Mesenchymal stem cell (in vitro differentiated cells and primary cell): ENCODE measurements at regions not wholly inside any gene's neighbourhood (a gene's known extent, or its start where the extent isn't known, plus 50 kb on each side); places are given as distances from the start of the nearest gene placed in this dataset.
A peak's percentile ranks its signal among the peaks of the same experiment; 100 is the strongest.

ENCODE experiments used
- DNase-seq: peaks from one replicate; pipeline ENCODE4 v3.0.0-alpha.2; 2013
- H2AFZ ChIP-seq: one replicate; pipeline ENCODE4 v1.6.1; 2013; ENCODE audit warnings: low read depth, mild to moderate bottlenecking, control low read depth, inconsistent platforms, low read length, moderate library complexity
- H2AK5ac ChIP-seq: 2 replicates; pipeline ENCODE4 v1.6.1; 2013; ENCODE audit warnings: low read length, moderate library complexity, mild to moderate bottlenecking, inconsistent platforms; ENCODE audit not compliant: severe bottlenecking
- H2BK120ac ChIP-seq: one replicate; pipeline ENCODE4 v1.6.1; 2013; ENCODE audit warnings: low read depth, mild to moderate bottlenecking, inconsistent platforms, low read length, moderate library complexity
- H2BK12ac ChIP-seq, 2 experiments: one replicate each; pipeline ENCODE4 v1.6.1; 2013; ENCODE audit warnings: inconsistent platforms in 2 of 2, low read length in 2 of 2, mild to moderate bottlenecking in 2 of 2, moderate library complexity in 2 of 2, control low read depth in 1 of 2
- H2BK15ac ChIP-seq: one replicate; pipeline ENCODE4 v1.6.1; 2013; ENCODE audit warnings: mild to moderate bottlenecking, low read depth, inconsistent platforms; ENCODE audit not compliant: poor library complexity, severe bottlenecking
- H2BK5ac ChIP-seq: 2 replicates; pipeline ENCODE4 v1.6.1; 2013; ENCODE audit warnings: low read depth, mild to moderate bottlenecking, low read length, control low read depth, inconsistent platforms; ENCODE audit not compliant: poor library complexity, severe bottlenecking
- H3K14ac ChIP-seq, 2 experiments: one replicate each; pipeline ENCODE4 v1.6.1; 2013; ENCODE audit warnings: inconsistent platforms in 2 of 2, low read length in 2 of 2, control low read depth in 1 of 2, mild to moderate bottlenecking in 1 of 2, moderate library complexity in 1 of 2
- H3K18ac ChIP-seq, 2 experiments: one replicate each; pipeline ENCODE4 v1.6.1; 2013; ENCODE audit warnings: inconsistent platforms in 2 of 2, low read length in 2 of 2, control low read depth in 1 of 2, low read depth in 1 of 2, mild to moderate bottlenecking in 1 of 2
- H3K23ac ChIP-seq, 2 experiments: one replicate each; pipeline ENCODE4 v1.6.1; 2013; ENCODE audit warnings: inconsistent platforms in 2 of 2, low read length in 2 of 2, mild to moderate bottlenecking in 2 of 2, moderate library complexity in 2 of 2, control low read depth in 1 of 2
- H3K27ac ChIP-seq: 2 replicates; pipeline ENCODE4 v1.5.1; 2013; ENCODE audit warnings: mild to moderate bottlenecking, moderate library complexity, low read length, control low read depth, inconsistent platforms; ENCODE audit not compliant: poor library complexity, severe bottlenecking
- H3K27me3 ChIP-seq, 2 experiments: 2 replicates each; pipeline versions ENCODE4 v1.6.1 to v1.7.0; 2013; ENCODE audit warnings: low read length in 2 of 2, mild to moderate bottlenecking in 2 of 2, moderate library complexity in 2 of 2, control low read depth in 1 of 2, inconsistent platforms in 1 of 2; ENCODE audit not compliant: control insufficient read depth in 1 of 2, insufficient read depth in 1 of 2
- H3K36me3 ChIP-seq, 2 experiments: 2 replicates each; pipeline versions ENCODE4 v1.6.1 to v1.7.0; 2013; ENCODE audit warnings: low read length in 2 of 2, control low read depth in 1 of 2, inconsistent platforms in 1 of 2, low read depth in 1 of 2, mild to moderate bottlenecking in 1 of 2; ENCODE audit not compliant: insufficient read depth in 2 of 2, control insufficient read depth in 1 of 2
- H3K4ac ChIP-seq, 2 experiments: one replicate each; pipeline ENCODE4 v1.6.1; 2013; ENCODE audit warnings: inconsistent platforms in 2 of 2, low read length in 2 of 2, mild to moderate bottlenecking in 2 of 2, moderate library complexity in 2 of 2, control low read depth in 1 of 2, low read depth in 1 of 2
- H3K4me1 ChIP-seq: 2 replicates; pipeline ENCODE4 v1.6.1; 2013; ENCODE audit warnings: low read depth, low read length, control low read depth; ENCODE audit not compliant: control insufficient read depth, insufficient read depth
- H3K4me2 ChIP-seq: 2 replicates; pipeline ENCODE4 v1.6.1; 2013; ENCODE audit warnings: low read length, mild to moderate bottlenecking, inconsistent platforms; ENCODE audit not compliant: poor library complexity, severe bottlenecking
- H3K4me3 ChIP-seq, 2 experiments: 2 replicates each; pipeline versions ENCODE4 v1.5.1 to v1.7.0; 2013; ENCODE audit warnings: low read length in 2 of 2, mild to moderate bottlenecking in 2 of 2, control low read depth in 1 of 2, low read depth in 1 of 2; ENCODE audit not compliant: insufficient read depth in 1 of 2
- H3K79me1 ChIP-seq: replicated peaks from 2 replicates; pipeline ENCODE4 v1.6.1; 2013; ENCODE audit warnings: mild to moderate bottlenecking, control low read depth, low read length, inconsistent platforms; ENCODE audit not compliant: poor library complexity, severe bottlenecking
- H3K9ac ChIP-seq: 2 replicates; pipeline ENCODE4 v1.7.0; 2013; ENCODE audit warnings: mild to moderate bottlenecking, low read length, moderate library complexity
- H3K9me3 ChIP-seq: 2 replicates; pipeline ENCODE4 v1.7.0; 2013; ENCODE audit warnings: mild to moderate bottlenecking, low read length; ENCODE audit not compliant: control insufficient read depth
- H4K8ac ChIP-seq: one replicate; pipeline ENCODE4 v1.6.1; 2013; ENCODE audit warnings: inconsistent platforms, mild to moderate bottlenecking, low read length, moderate library complexity
- H4K91ac ChIP-seq: one replicate; pipeline ENCODE4 v1.6.1; 2013; ENCODE audit warnings: mild to moderate bottlenecking, low read length, inconsistent platforms
- WGBS: methylation state at CpG from one replicate; pipeline ENCODE4 v1.1.7; 2013; ENCODE audit warnings: mixed read lengths; 5-methylcytosine and 5-hydroxymethylcytosine counted together

- DNase-seq, result no peak
- WGBS, result 76% methylated on average over 6 of the region's 6 CpGs
Measured at GRCh38 chr9:532707-533106, 308.8 kb upstream of the DMRT1 start.

GRCh38 chr9:534886-535285 lies 306.6 kb upstream of the DMRT1 start:
- no peak overlapping the region for H2BK120ac ChIP-seq
- 80% methylated on average over 4 of the region's 4 CpGs for WGBS

More at GRCh38 chr9:532707-533106, 308.8 kb upstream of the DMRT1 start:
- no peaks in the 10 kb centered on the region for H3K36me3 ChIP-seq
- H2BK12ac ChIP-seq, result no peak overlapping the region
- H2AK5ac ChIP-seq, result no peak overlapping the region
- H3K18ac ChIP-seq, result no peak overlapping the region
- no peak overlapping the region for H4K8ac ChIP-seq
- H2BK120ac ChIP-seq, result no peak overlapping the region
- H3K23ac ChIP-seq, result no peak overlapping the region
- no peak overlapping the region for H3K9ac ChIP-seq
- no peak overlapping the region for H2BK15ac ChIP-seq
- H4K91ac ChIP-seq, result no peak overlapping the region
- no peak overlapping the region for H3K14ac ChIP-seq
- peaks cover 0 to 4% of the 10 kb centered on the region in 2 experiments for H3K27me3 ChIP-seq
- H3K4me1 ChIP-seq, result peaks cover 3% of the 10 kb centered on the region
- H2AFZ ChIP-seq, result no peak overlapping the region
- no peak overlapping the region for H2BK5ac ChIP-seq
- no peaks in the 10 kb centered on the region for H3K79me1 ChIP-seq
- no peaks in the 10 kb centered on the region for H3K9me3 ChIP-seq
- no peak overlapping the region for H3K4me2 ChIP-seq
- H3K4me3 ChIP-seq, result no peak overlapping the region
- no peak overlapping the region for H3K27ac ChIP-seq
- no peak overlapping the region for H3K4ac ChIP-seq

DNA sequence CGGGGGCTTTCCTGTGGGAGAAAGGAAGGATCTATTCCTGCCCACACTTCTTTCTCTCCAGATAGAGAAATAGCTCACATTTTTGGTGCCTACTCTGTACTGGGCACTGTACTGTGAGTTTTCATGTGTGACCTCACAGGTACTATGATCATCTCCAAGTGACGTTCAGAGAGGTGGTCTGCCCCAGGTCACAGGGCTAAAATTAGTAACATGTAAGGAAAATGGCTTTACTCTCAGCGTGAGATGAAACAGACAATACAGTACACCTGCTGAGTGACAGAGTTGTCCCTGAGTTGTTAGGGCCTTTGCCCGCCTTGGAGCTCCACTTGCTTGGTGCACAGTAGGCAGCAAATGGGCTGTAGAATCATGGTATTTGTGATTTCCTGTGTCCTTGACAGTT lies 306.1 kb upstream of the DMRT1 start:
- no peak overlapping the region for H2AFZ ChIP-seq
- WGBS, result 57% methylated on average over 4 of the region's 4 CpGs
- H3K27me3 ChIP-seq, result peaks cover 0 to 4% of the 10 kb centered on the region in 2 experiments
- H2BK15ac ChIP-seq, result no peak overlapping the region
- H3K4me3 ChIP-seq, result no peak overlapping the region
- H3K36me3 ChIP-seq, result no peaks in the 10 kb centered on the region
- no peak overlapping the region for H3K27ac ChIP-seq
- H4K91ac ChIP-seq, result no peak overlapping the region
- H4K8ac ChIP-seq, result no peak overlapping the region
- no peak for DNase-seq
- H3K9ac ChIP-seq, result no peak overlapping the region
- H2BK5ac ChIP-seq, result no peak overlapping the region
- H3K18ac ChIP-seq, result no peak overlapping the region
- no peak overlapping the region for H2AK5ac ChIP-seq
- H3K9me3 ChIP-seq, result peaks cover 2% of the 10 kb centered on the region
- H3K23ac ChIP-seq, result no peak overlapping the region
- H3K4me2 ChIP-seq, result no peak overlapping the region
- peaks cover 3% of the 10 kb centered on the region for H3K4me1 ChIP-seq
- no peak overlapping the region for H3K4ac ChIP-seq
- H3K14ac ChIP-seq, result no peak overlapping the region
- no peak overlapping the region for H2BK120ac ChIP-seq
- no peak overlapping the region for H2BK12ac ChIP-seq
- no peaks in the 10 kb centered on the region for H3K79me1 ChIP-seq

More at GRCh38 chr9:534886-535285, 306.6 kb upstream of the DMRT1 start:
- no peak overlapping the region for H4K91ac ChIP-seq
- no peak overlapping the region for H3K18ac ChIP-seq
- no peaks in the 10 kb centered on the region for H3K36me3 ChIP-seq
- H2BK12ac ChIP-seq, result no peak overlapping the region
- H3K4me3 ChIP-seq, result no peak overlapping the region
- no peak overlapping the region for H3K9ac ChIP-seq
- H3K4ac ChIP-seq, result no peak overlapping the region
- no peaks in the 10 kb centered on the region for H3K9me3 ChIP-seq
- H2AFZ ChIP-seq, result no peak overlapping the region
- no peak overlapping the region for H2BK15ac ChIP-seq
- H4K8ac ChIP-seq, result no peak overlapping the region
- H3K79me1 ChIP-seq, result no peaks in the 10 kb centered on the region
- H3K23ac ChIP-seq, result no peak overlapping the region
- peaks cover 3% of the 10 kb centered on the region for H3K4me1 ChIP-seq
- no peak overlapping the region for H3K4me2 ChIP-seq
- no peak overlapping the region for H3K14ac ChIP-seq
- no peak overlapping the region for H2BK5ac ChIP-seq
- no peak overlapping the region for H2AK5ac ChIP-seq
- H3K27ac ChIP-seq, result no peak overlapping the region
- no peak for DNase-seq
- H3K27me3 ChIP-seq, result peaks cover 0 to 4% of the 10 kb centered on the region in 2 experiments

- 65% methylated on average over 10 of the region's 11 CpGs for WGBS
- Histone ChIP-seq H2AFZ (no peak overlapping the region), H3K4me2 (no peak overlapping the region), H2BK12ac (no peak overlapping the region), H2AK5ac (no peak overlapping the region), H4K91ac (no peak overlapping the region), H4K8ac (no peak overlapping the region), H3K27ac (no peak overlapping the region), H3K4ac (no peak overlapping the region), H3K4me1 (peaks cover 3% of the 10 kb centered on the region), H2BK5ac (peak overlapping the region; percentile 31), H3K36me3 (no peaks in the 10 kb centered on the region), H2BK15ac (no peak overlapping the region), H3K18ac (no peak overlapping the region), H3K79me1 (no peaks in the 10 kb centered on the region), H3K23ac (no peak overlapping the region), H3K9me3 (peaks cover 2% of the 10 kb centered on the region), H3K14ac (no peak overlapping the region), H3K9ac (no peak overlapping the region), H2BK120ac (no peak overlapping the region), H3K27me3 (peaks cover 0 to 4% of the 10 kb centered on the region in 2 experiments), H3K4me3 (no peak overlapping the region)
- DNase-seq, result no peak
Measured at GRCh38 chr9:536597-537511, 304.6 kb upstream of the DMRT1 start.
